Left cardiac atrium (tissue), 4 donors: ENCODE measurements at regions not wholly inside any gene's neighbourhood (a gene's known extent, or its start where the extent isn't known, plus 50 kb on each side); places are given as distances from the start of the nearest gene placed in this dataset.
"Not testable (repeated sequence)": the region's sequence is repeated elsewhere in the genome, so short reads cannot be mapped to it uniquely, and the experiment has no call there.

Experiments
- ATAC-seq, 2 donors: fragments of 200-7000 bp; cut with Tn5 transposase; one replicate each; pipeline ENCODE4 v1.9.1; 2020; ENCODE audit warnings: mild to moderate bottlenecking in 2 of 2, moderate library complexity in 2 of 2
- DNase-seq: peaks from one replicate; pipeline ENCODE4 v3.0.0-alpha.2; 2020
- intact Hi-C, 2 donors: fragments of 100-400 bp; cut with DNase I; formaldehyde crosslinking; loops; one replicate each; pipeline versions ENCODE4 v1.14.1 to v1.15.1; 2022 to 2023
- donor health status: DM: no; HTN: yes; CAD: no.
- donor health status: DM: no; HTN: yes; CAD: no; lungs with severe emphysema.
- donor health status: DM: yes; HTN: yes; CAD: no.
- donor health status: Dilated cardiomyopathy.

DNA sequence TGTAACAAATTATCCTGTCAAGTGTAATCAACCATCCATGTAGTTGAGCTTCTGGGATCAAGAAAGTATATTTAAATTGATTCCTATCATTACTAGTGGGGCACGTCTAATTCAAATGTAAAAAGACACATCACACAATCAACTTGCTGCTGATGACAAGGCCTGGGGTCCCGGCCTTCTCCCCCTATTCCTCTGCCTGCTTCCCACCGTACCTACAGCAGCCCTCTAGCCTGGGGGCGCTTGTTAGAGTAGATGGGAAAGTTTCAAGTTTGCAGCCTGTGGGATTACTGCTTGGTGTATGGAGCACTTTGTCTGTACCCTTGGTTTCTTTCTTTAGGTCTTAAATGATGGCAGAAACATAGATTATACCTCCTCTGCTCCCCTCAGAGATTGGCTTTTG is 333.3 kb upstream of the KYNU start:
- intact Hi-C loops: no loop called here
- DNase-seq: no peak
- no peak for ATAC-seq

DNA sequence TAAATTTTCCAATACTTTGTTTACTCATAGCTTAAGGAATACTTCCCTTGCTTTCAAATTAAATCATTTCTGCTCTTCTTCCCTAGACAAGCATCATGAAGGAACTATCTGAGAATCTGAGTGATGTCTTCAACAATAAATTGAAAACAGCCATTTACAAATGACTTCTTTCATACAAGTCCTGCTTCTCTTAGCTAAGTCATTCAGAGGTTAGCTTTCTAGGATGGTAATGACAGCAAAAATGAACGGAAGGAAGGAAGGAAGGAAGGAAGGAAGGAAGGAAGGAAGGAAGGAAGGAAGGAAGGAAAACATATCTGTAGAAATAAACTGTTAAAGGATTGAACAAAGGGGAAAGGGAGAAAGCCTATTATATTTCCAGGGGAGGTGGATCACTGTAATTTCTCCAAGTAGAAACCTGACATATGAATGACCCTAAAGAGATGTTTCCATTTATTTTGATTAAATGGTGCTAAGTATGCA is 335.0 kb upstream of the KYNU start:
- intact Hi-C loops: no loop called here
- DNase-seq: no peak
- no peak for ATAC-seq

GRCh38 chr2:142536966-142537365 is 340.5 kb upstream of the KYNU start:
- intact Hi-C loops: no loop called here
- ATAC-seq (no peak), DNase-seq (no peak)

DNA sequence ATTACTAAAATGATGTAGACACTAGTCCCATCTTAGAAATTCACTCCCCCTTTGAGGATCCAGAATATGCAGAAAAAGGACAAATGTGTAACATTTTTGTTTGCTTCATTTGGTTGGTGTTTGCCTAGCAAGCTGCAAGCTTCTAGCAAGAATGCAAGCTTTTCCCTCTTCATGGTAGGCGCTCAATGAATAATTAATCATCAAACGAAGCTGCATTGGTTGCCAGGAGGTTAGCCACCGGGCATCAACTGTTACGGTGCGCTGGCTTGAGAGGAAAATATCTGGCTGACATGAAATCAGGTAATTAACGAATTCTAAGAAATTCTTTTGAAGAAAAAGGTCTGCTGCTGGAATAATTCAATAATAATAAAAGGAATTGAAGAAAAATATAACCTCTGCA is 341.0 kb upstream of the KYNU start:
- ATAC-seq: no peak
- no peak for DNase-seq

DNA sequence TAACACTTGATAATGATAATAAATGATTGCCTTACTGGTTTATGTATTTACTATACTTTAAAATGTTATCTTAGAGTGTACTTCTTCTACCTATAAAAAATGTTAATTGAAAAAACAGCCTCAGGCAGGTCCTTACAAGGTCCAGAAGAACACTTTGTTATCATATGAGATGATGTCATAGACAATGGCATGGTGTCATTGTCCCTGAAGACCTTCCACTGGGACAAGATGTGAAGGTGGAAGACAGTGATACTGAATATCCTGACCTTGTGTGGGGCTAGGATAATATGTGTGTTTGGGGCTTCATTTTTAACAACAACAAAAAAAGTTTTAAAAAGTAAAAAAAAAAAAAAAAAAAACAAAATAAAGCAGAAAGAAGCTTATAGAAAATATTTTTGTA is 342.2 kb upstream of the KYNU start:
- DNase-seq (no peak), ATAC-seq (no peak)
- intact Hi-C loops: no loop called here

More for the DNA sequence above, 341.0 kb upstream of the KYNU start:
- intact Hi-C loops: no loop called here

DNA sequence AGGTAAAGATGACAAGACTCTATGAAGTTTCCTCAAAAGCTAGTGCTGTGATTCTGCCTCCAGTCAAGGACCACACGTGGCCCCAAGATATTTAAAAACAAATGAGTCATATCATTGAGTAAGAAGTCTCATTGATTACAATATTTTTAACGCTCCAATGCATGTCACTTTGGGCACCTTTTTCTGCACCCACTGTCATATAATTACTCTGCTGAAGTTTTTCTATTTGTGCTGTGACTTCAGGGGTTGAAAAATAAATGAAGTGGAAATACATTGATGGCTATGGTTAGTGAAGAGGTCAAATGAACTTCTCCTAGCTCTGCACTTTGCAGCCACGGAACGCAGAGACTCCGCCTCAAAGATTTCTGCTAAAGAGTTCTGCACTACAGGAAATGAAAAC is 344.3 kb upstream of the KYNU start:
- no peak for DNase-seq
- intact Hi-C loops: no loop called here
- ATAC-seq: no peak

DNA sequence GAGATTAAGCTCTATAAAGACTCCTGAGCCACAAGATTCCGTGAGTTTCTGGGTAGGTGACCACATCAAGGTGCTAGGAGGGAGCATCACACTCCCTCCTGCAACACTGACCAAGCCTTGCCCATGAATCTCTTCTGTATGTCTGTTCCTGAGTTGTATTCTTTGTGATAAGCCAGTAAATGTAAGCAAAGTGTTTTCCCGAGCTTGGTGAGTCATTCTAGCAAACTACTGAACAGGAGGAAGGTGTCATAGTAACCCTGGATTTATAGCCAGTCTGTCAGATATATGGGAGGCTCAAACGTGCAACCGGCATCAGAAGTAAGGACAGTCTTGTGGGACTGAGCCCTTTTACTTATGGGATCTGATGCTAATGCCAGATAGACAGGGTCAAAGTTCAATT is 346.1 kb upstream of the KYNU start:
- DNase-seq: no peak
- no peak for ATAC-seq
- intact Hi-C loops: no loop called here

DNA sequence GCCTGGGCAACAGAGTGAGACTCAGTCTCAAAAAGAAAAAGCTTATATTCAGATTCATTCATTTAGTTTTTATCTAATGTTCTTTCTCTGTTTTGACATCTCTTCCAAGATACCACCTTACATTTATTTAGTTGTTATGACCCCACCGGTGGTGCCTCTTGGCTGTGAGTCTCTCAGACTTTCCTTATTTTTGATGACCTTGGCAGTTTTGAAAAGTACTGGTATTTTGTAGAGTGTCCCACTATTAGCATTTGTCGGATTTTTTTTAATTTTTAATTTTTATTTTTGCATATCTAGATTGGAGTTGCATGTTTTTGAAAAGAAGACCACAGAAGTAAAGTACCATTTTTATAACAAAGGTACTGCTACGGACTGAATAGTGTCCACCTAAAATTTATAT is 351.7 kb upstream of the KYNU start:
- no peak for DNase-seq
- ATAC-seq: no peak
- intact Hi-C loops: no loop called here

DNA sequence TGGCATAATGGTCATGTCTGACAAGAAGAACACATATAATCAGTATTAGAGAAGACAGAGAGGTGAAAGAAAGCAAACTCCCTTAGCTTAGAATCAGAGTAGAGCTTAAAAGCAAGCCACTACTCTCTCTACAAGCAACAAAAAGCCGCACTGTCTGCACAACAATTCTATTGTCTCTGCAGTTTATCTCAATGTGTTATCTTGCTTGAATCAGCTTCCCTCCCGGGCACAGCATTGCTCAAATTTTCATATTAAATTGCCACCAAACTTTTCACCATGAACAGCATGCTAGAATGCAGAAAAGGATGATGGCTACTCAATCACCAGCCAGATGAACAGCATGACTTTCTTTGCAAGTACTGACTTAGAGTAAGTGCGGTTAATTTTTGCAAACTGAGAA is 356.0 kb upstream of the KYNU start:
- ATAC-seq (no peak), DNase-seq (no peak)
- intact Hi-C loops: no loop called here

GRCh38 chr2:142515493-142515892 is 362.0 kb upstream of the KYNU start:
- no peak for ATAC-seq
- DNase-seq: no peak
- intact Hi-C loops: no loop called here

- ATAC-seq (no peak), DNase-seq (no peak)
- intact Hi-C loops: no loop called here
Measured at GRCh38 chr2:142509401-142509800, 368.1 kb upstream of the KYNU start.

- DNase-seq: no peak
- intact Hi-C loops: no loop called here
- no peak for ATAC-seq
Measured at GRCh38 chr2:142504754-142505153, 372.7 kb upstream of the KYNU start.

GRCh38 chr2:142502402-142502801 is 371.6 kb upstream of the LRP1B start:
- ATAC-seq: no peak
- intact Hi-C loops: no loop called here

GRCh38 chr2:142495141-142495540 is 364.3 kb upstream of the LRP1B start:
- DNase-seq (no peak), ATAC-seq (no peak)
- intact Hi-C loops: no loop called here

More at GRCh38 chr2:142502402-142502801, 371.6 kb upstream of the LRP1B start:
- no peak for DNase-seq

DNA sequence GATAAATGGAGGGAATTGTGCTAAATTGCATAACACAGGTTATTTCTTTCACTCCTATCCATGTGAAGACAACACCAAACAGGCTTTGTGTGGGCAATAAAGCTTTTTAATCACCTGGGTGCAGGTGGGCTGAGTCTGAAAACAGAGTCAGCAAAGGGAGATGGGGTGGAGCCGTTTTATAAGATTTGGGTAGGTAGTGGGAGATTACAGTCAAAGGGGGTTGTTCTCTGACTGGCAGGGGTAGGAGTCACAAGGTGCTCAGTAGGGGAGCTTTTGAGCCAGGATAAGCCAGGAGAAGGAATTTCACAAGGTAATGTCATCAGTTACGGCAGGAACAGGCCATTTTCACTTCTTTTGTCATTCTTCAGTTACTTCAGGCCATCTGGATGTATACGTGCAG is 358.8 kb upstream of the LRP1B start:
- intact Hi-C loops, ATAC-seq, DNase-seq: not testable (repeated sequence)

GRCh38 chr2:142484111-142484510 is 353.3 kb upstream of the LRP1B start:
- DNase-seq (no peak), ATAC-seq (no peak)
- intact Hi-C loops: no loop called here

DNA sequence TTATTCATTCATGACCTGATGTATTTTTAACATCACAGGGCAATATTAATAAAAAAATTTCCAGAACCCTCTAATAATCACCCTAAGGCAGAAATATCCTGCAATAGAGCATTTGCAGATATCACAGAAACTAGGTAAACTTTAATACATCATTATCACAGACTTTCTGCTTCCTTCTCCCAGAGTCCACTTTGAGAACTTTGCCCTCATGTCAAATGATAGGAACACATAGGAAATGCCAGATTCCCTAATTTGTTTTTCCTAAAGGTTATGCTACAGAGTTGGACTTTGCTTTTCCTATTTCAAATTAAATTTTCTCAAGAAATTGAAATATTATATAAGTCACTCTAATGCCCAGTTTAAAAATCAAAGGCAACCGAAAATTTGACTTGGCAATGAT is 352.8 kb upstream of the LRP1B start:
- ATAC-seq (no peak), DNase-seq (no peak)
- intact Hi-C loops: no loop called here

GRCh38 chr2:142478206-142478605 is 347.4 kb upstream of the LRP1B start:
- DNase-seq: no peak
- intact Hi-C loops: no loop called here
- no peak for ATAC-seq

DNA sequence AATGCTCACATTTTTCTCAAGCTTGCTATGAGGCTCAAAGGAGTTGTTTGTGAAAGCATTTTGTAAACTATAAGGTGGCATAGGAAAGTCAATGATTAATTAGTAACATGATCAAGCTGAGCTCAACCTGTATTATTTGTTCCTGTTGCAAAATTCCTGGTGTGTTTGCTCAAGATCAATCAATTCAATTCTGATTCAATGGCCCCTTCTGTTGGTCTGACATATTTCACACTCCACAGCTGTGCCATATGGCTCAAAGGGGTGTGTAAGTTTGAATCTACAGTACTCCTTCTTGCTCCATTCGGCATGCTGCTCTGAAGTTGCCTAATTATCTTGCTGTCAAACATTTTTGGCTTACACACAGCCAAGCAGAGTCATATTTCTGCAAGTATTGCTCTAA is 341.6 kb upstream of the LRP1B start:
- intact Hi-C loops: no loop called here
- ATAC-seq (no peak), DNase-seq (no peak)

DNA sequence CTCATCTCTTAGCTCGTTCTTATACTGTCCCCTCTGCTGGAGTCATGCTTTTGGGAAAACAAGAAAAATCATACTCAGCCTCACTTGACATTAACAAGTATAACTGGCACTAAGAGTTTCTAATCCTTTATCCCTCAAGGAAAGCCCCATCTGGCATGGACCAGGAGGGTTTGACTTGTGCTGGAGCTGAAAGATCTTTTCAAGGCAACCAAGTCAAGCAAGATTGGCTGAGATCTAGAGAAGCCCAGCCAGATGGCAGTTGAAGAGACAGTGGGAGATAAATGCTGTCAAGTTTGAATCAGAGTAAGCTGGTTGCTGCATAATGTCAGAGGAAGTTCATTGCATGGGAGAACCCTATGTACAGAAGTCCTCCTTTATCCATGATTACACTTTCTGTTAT is 336.5 kb upstream of the LRP1B start:
- ATAC-seq: no peak
- intact Hi-C loops: no loop called here

DNA sequence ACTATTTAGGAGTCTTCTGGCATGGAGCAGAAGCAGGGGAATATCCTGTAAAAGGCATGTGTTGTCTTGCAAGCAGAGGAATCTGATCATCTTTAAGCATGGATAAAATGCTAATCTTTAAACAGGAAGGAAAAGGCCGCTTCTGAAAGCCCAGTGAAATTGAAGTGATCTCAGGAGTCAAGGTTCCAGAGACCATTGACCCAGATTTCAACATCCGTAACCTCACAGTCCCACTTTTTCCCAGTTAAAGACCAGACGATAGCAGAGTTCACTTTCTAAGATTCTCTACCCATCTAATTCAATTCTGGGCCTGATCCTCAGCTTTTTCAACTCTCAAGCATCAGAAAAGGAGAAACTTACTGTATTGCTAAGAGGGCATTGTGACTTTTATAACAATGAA is 332.2 kb upstream of the LRP1B start:
- intact Hi-C loops: no loop called here
- DNase-seq (no peak), ATAC-seq (no peak)

More for the DNA sequence above, 336.5 kb upstream of the LRP1B start:
- no peak for DNase-seq

DNA sequence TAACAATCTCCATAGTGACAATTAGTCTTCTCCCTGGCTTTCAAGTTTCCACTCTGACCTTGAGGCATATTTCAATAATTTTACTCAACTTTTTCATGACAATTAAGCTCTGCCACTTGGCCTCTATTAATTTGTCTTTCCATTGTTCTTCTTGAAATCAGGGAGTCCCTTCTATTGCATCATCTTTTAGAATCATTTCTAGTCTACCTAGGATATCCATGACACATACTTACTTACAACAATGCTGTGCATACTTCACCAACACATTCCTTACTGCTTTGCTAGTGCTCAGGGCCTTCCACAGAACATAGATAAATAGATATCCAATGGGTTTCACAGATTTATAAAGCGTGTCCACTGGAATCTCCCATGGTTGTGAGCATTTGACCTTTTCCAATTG is 331.5 kb upstream of the LRP1B start:
- intact Hi-C loops: no loop called here
- DNase-seq: no peak
- no peak for ATAC-seq
